ENCODE measurements at regions not wholly inside any gene's neighbourhood (a gene's known extent, or its start where the extent isn't known, plus 50 kb on each side); places are given as distances from the start of the nearest gene placed in this dataset.

DNA sequence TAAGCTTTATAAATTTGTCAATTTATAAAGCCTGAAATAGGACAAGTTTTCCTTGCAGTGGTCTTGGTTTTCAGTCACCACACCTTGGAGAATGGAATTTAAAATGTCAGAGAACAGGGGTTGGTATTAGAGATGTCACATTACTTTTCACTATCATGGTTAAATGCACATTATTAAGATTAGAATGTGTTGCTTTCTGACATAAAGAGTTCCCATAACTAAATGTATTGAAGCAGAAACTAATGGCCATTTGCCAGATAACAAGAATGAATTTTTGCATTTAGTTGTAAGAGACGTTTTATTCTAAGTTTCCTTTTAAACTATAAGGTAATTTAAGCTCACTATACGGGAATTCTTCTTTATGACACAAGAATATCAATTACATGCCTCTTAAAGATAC, 172.3 kb downstream of the ARL4A start:
- Histone ChIP-seq H3K4me3 (no peak overlapping the region), H3K4me1 (peaks cover 0 to 13% (median 0%) of the 10 kb centered on the region in 12 donors), H3K36me3 (no peaks in the 10 kb centered on the region), H3K27me3 (no peaks in the 10 kb centered on the region), H3K9me3 (no peaks in the 10 kb centered on the region), H3K27ac (no peak overlapping the region)
- intact Hi-C loops (cut with DNase I) = no loop called here
- DNase-seq = no peak
- WGBS, 4 donors = 86 to 93% (median 91%) methylated on average over 2 of the region's 2 CpGs
- no peak for ATAC-seq
- no peak for TF ChIP-seq POLR2A (IDR thresholded peaks at IDR 0.05)
- TF ChIP-seq, protein P1, sequence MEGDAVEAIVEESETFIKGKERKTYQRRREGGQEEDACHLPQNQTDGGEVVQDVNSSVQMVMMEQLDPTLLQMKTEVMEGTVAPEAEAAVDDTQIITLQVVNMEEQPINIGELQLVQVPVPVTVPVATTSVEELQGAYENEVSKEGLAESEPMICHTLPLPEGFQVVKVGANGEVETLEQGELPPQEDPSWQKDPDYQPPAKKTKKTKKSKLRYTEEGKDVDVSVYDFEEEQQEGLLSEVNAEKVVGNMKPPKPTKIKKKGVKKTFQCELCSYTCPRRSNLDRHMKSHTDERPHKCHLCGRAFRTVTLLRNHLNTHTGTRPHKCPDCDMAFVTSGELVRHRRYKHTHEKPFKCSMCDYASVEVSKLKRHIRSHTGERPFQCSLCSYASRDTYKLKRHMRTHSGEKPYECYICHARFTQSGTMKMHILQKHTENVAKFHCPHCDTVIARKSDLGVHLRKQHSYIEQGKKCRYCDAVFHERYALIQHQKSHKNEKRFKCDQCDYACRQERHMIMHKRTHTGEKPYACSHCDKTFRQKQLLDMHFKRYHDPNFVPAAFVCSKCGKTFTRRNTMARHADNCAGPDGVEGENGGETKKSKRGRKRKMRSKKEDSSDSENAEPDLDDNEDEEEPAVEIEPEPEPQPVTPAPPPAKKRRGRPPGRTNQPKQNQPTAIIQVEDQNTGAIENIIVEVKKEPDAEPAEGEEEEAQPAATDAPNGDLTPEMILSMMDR (IDR thresholded peaks at IDR 0.05) = no peak

DNA sequence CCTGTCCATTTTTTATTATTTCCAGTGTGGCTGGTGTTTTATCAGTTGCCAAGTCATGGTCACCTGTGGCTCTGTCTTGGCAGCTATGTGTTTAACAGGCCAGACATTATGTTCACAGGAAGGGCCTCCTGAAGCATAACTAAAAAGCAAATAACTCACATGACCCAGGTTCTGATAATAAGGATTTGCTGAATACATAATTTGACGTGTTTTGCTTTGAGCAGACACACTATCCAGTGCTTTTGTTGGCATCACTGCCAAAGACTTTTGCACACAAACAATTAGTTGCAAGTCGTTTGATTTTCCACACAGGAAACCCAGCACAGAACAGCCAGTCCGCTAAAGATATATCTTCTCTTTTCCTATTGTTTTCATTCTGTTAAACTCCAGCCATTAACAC, 173.6 kb downstream of the ARL4A start:
- ATAC-seq = peak in 3 of 4 donors; percentile 42 to 63 (median 56)
- TF ChIP-seq, protein P1 (IDR thresholded peaks at IDR 0.05) = no peak
- no peak for TF ChIP-seq POLR2A (IDR thresholded peaks at IDR 0.05)

DNA sequence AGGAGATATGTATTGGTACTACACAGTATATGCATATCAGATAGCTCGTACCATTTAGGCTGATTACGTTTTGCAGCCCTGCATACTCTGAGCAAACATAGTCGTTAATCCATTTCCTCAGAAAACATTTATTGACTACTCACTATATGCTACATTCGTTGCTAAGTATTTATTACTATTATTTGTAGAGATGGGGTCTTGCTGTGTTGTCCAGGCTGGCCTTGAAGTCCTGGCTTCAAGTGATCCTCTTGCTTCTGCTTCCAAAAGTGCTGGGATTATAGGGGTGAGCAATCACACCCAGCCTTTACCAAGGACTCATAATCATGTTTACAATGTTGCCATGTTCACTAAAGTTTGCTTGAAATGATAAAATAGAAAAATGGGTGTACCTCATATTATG, 174.7 kb downstream of the ARL4A start:
- no peak for TF ChIP-seq POLR2A (IDR thresholded peaks at IDR 0.05)
- TF ChIP-seq, protein P1 (IDR thresholded peaks at IDR 0.05) = no peak
- no peaks in the 10 kb centered on the region for H3K27me3 ChIP-seq
- H3K9me3 ChIP-seq = no peaks in the 10 kb centered on the region
- no peak for ATAC-seq
- H3K4me1 ChIP-seq = peaks cover 0 to 13% (median 0%) of the 10 kb centered on the region in 12 donors
- no peaks in the 10 kb centered on the region for H3K36me3 ChIP-seq
- intact Hi-C loops (cut with DNase I) = no loop called here
- WGBS, 4 donors = 68 to 84% (median 69%) methylated on average over 4 of the region's 4 CpGs
- no peak for DNase-seq
- no peak overlapping the region for H3K4me3 ChIP-seq
- H3K27ac ChIP-seq = no peak overlapping the region

More for the DNA sequence above, 173.6 kb downstream of the ARL4A start:
- H3K36me3 ChIP-seq = no peaks in the 10 kb centered on the region
- intact Hi-C loops (cut with DNase I) = no loop called here
- 23 to 52% (median 28%) methylated on average over 3 of the region's 3 CpGs for WGBS, 4 donors
- H3K4me3 ChIP-seq = no peak overlapping the region
- DNase-seq = no peak
- no peaks in the 10 kb centered on the region for H3K27me3 ChIP-seq
- no peaks in the 10 kb centered on the region for H3K9me3 ChIP-seq
- H3K4me1 ChIP-seq = peaks cover 0 to 13% (median 0%) of the 10 kb centered on the region in 12 donors
- no peak overlapping the region for H3K27ac ChIP-seq

DNA sequence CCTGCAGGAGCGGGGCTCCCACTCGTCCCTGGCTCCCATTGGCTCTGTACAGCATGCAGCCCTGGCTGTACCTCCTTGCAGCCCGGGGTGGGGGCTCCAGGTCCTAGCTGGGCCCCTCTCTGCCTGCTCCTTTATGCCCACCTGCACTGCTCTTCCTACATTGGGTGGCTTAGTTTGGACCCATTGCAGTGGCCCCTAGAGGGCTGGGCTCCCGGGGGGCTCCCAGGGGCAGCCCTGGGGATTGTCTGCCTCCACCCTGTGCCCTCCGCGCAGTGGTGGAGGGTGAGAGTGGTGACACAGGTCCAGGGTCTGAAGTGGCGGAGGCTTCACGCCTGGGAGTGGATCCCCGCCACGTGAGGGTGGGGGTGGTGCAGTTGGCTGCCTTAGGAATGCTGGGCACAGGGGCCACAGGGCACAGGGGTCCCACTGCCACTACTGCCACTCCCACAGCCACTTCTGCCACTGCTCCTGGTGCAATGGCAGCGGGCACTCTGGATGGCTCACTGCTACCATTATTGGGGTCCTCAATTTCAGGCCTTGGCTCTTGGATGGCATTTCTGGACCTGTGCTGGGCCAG, 177.1 kb downstream of the ARL4A start:
- TF ChIP-seq POLR2A (IDR thresholded peaks at IDR 0.05) = no peak
- TF ChIP-seq, protein P1 (IDR thresholded peaks at IDR 0.05) = no peak
- ATAC-seq = peak in 1 of 4 donors; percentile 30
- Histone ChIP-seq H3K4me1 (peaks cover 0 to 13% (median 0%) of the 10 kb centered on the region in 12 donors), H3K36me3 (no peaks in the 10 kb centered on the region), H3K4me3 (no peak overlapping the region), H3K27ac (no peak overlapping the region), H3K27me3 (no peaks in the 10 kb centered on the region), H3K9me3 (no peaks in the 10 kb centered on the region)
- intact Hi-C loops (cut with DNase I) = no loop called here
- WGBS, 4 donors = 88 to 100% (median 90%) methylated on average over 1 to 11 of the region's 11 CpGs
- DNase-seq = peak in 1 of 5 donors; percentile 50

Data from heart left ventricle (tissue), 16 donors.